HPDE6-E6E7 (cell line): ENCODE measurements at regions not wholly inside any gene's neighbourhood (a gene's known extent, or its start where the extent isn't known, plus 50 kb on each side); places are given as distances from the start of the nearest gene placed in this dataset.

ENCODE experiments used
- DNase-seq: peaks from one replicate; pipeline ENCODE4 v3.0.0; 2011; ENCODE audit warnings: missing footprints; ENCODE audit errors: extremely low spot score

DNA sequence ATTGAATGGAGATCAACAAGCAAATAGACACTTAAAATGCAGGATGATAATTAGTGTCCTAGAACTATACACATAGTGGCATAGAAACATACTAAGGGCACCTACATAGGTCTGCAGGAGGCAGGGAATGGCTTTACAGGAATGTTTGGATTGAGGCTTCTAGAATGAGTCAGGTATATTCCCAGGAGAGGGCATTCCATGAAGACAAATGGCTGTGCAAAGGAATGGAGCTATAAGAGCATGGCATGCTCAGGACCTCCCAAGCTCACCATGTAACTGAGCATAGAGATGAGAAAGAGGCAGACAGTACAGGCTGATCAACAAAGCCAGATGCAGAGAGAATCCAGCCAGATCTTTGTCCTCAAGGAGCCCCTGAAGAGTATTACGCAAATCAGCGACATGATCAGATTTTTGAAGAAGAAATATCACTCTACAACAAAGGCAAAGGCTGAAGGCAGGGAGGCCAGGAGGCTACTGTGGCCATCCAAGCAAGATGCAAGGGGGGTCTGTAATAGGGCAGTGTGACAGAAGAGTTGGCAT is 211.1 kb upstream of the MTNR1B start:
- no peak for DNase-seq

GRCh38 chr11:92759571-92760214 is 209.8 kb upstream of the MTNR1B start:
- no peak for DNase-seq

DNA sequence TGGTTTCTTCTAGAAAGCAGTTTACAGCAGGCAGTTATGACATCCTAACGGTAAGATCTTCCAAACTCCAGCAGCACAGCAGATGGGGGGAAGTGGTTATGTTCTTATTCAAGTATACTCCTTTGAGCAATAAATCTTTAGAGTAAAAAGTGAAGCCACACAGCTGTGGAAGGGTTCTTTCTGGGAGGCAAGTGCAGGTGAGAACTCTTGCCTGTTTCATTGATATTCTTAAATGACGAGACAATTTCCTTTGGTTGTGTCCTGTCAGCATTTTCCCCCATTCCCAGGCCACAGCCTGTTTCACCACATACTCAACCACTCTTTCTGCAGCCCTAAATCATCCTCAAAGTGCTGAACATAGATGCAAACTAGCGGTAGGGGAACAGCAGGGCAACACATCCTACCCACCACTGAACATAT is 207.3 kb upstream of the MTNR1B start:
- no peak for DNase-seq

DNA sequence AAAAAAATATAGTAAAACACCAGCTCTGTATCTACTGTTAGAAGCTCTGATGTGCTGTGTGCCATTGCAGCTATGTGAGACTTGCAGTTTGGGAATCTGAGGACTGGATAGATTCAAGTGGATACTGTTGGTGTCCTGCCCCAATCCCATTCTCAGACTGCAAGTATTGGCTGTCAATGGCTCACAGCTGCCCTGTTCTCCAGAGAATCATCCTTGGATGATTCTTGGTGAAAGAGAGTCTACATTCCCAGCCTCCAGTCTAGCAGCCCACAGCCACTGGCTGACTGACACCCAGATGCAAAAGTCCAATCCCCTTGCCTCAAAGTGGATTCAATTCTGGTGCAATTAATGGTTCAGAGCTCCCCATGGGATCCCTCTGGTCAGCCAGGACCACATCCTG is 206.1 kb upstream of the MTNR1B start:
- DNase-seq: no peak

GRCh38 chr11:92764128-92764527 is 205.3 kb upstream of the MTNR1B start:
- DNase-seq: no peak

GRCh38 chr11:92765082-92765840 is 204.2 kb upstream of the MTNR1B start:
- DNase-seq: no peak

- no peak for DNase-seq
Observed at GRCh38 chr11:92765965-92766371, 203.5 kb upstream of the MTNR1B start.

DNA sequence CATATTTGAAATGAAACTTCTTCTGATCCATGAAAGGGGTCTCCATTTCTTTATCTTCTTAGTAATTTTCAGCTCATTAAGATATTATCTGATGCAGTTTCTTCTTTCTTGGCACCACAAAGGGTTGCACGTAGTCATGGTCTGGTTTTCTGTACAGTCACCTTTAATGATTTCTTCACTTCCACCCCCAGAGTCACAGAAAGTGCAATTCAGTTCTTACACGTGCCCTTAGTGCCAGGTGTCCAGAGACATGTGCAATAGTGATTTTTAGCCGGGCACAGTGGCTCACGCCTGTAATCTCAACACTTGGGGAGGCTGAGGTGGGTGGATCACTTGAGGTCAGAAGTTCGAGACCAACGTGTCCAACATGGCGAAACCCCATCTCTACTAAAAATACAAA is 202.8 kb upstream of the MTNR1B start:
- no peak for DNase-seq

DNA sequence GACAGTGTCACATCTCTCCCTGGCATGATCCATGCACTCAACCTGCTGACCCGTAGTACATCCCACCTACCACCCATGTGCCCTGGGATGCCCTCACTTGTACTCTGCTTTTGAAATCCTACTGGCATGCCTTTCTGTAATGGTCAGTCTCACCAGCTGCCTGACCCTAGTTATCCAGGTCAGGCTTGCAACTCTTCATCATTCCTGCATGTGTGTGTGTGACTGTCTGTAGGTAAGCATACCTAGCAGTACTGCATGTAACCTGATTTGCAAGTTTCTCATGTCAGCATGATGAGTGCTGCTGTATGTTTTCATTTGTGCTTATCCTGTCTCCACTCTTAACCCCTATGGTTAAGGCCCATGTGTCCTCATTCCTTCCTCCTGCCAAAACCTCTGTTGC is 202.0 kb upstream of the MTNR1B start:
- no peak for DNase-seq

GRCh38 chr11:92768121-92768840 is 201.2 kb upstream of the MTNR1B start:
- DNase-seq: no peak

DNA sequence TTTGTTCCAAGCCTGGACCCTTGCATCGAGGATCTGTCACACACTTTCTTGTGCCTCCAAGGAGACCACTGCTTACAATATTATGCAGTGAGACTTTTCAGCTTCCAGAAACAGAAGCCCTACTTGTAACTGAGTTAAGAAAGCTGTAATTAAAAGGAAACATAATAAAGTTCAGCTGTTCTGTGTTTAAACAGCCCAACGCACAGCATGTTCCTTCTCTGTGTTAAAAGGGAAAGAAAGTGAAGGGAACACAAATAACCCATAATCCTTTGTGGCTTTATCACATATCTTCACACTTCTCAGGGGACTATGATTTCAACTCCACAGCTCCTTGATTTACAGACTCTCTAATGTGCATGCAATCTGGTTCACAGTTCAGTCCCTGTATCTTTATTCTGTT is 200.3 kb upstream of the MTNR1B start:
- DNase-seq: no peak

DNA sequence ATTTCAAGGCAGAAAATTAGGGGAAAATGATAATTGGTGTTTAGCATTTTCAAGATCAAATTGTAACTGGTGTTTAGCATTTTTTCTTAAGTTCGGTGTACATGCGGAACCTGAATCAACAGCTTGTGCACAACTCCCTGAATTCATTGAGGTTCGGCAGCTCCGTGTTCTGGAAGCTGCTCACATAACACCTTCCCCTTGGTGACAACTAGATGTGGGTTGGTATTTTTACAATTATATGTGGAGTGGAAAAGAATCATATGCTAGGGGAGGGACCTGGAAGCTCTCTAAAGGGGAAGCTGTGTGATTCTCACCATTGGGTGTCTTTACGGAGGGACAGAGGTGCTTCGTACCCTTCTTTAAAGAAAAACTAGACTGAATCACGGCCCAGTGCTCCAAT is 199.0 kb upstream of the MTNR1B start:
- no peak for DNase-seq

- DNase-seq: no peak
Observed at GRCh38 chr11:92770981-92771380, 198.5 kb upstream of the MTNR1B start.

DNA sequence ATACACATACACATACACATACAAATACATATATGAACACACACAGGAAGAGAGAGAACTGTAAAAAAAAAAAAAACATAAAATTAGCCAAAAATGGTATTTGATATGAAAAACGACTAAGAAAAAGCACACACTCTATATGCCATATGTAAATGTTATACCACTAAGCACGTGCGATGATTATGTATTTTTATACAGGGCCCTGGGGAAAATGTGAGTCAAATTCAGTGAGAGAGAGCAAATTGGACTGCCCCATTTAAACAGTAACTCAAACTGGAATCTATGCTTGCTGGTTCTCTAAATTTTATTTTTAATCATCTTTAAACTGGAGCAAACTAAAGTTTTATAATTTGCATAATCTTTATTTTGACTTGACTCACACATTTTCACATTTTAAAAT is 197.8 kb upstream of the MTNR1B start:
- DNase-seq: no peak

GRCh38 chr11:92775003-92775676 is 194.3 kb upstream of the MTNR1B start:
- DNase-seq: no peak

DNA sequence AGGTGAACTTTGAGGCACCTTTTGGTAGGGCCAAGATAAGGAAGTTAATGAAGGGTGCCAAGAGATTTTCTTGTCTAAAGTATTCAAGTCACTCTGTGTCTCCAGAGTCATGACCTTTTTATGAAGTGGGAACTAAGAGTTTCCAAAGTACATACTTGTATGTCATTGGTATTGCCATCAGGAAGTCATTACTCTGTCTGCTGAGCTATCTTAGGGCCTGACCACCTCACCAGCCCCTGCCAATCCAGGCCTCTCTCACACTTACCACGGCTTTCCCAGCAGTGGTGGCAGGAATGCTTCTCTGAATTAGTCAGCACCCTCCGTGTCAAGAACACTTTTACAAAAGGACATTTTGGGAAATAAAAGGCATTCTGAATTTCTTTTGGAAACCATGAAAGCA is 192.8 kb upstream of the MTNR1B start:
- DNase-seq: no peak

DNA sequence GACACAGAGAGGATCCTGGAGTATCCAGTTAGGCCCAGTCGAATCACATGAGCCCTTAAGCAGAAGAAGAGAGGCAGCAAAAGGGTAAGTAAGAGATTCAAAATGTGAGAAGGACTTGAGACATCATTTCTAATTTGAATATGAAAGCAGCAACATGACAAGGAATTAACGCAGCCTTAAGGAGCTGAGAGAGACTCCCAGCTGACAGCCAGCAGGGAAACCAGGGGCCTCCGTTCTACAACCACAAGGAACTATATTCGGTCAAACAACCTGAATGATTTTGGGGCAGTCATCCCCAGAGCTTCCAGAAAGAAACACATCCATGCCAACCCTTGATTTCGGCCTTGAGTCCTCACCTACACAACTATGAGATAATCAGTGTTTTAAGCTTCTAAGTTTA is 189.7 kb upstream of the MTNR1B start:
- no peak for DNase-seq

GRCh38 chr11:92781151-92781550 is 188.3 kb upstream of the MTNR1B start:
- no peak for DNase-seq

DNA sequence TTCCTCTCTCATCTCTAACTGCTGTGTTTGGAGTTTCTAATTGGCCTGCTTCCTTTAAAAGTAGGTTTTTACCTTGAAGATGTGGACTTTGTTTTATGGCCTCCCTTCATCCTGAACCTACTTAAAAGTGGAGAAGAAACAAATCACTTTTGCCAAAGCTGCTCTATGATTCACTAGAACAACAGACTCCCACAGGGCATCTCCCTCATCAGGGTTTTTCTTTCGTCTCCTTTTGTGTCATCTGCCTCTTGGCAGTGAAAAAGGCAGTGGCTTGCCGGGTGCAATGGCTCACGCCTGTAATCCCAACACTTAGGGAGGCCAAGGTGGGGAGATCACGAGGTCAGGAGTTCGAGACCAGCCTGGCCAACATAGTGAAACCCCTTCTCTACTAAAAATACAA is 186.6 kb upstream of the MTNR1B start:
- DNase-seq: no peak

- no peak for DNase-seq
Observed at GRCh38 chr11:92784331-92784730, 185.1 kb upstream of the MTNR1B start.

DNA sequence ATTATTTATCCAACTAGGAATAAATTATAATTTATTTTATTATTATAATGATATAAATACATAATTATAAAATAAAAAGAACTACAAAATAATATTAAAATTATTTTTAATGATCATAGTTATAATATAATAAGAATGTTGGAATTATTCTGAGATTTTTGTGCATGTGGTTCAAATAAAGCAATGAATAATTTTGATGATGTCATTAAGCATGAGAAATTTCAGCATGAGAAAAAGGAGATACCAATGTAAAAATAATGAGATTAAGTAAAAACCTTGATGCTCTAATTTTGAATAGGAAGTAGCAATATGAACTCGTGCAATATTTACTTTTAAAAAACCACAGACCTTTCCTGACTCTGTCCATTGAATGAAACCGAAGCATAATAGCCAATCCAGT is 181.8 kb upstream of the MTNR1B start:
- DNase-seq: no peak

DNA sequence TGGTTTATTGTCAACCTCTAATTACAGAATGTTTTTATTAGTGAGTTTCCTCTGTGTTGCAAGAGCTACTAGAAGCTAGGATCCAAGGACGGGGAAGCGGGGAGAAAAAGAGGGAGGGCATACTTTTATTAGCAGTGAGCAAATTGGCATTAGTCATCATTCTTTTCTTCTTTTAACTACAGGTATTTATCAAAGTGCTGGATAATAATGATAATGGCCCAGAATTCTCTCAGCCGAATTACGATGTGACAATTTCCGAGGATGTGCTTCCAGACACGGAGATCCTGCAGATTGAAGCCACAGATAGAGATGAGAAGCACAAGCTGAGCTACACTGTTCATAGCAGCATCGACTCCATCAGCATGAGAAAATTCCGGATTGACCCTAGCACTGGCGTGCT is 179.7 kb upstream of the MTNR1B start:
- no peak for DNase-seq
